ENCODE measurements at regions not wholly inside any gene's neighbourhood (a gene's known extent, or its start where the extent isn't known, plus 50 kb on each side); places are given as distances from the start of the nearest gene placed in this dataset.

DNA sequence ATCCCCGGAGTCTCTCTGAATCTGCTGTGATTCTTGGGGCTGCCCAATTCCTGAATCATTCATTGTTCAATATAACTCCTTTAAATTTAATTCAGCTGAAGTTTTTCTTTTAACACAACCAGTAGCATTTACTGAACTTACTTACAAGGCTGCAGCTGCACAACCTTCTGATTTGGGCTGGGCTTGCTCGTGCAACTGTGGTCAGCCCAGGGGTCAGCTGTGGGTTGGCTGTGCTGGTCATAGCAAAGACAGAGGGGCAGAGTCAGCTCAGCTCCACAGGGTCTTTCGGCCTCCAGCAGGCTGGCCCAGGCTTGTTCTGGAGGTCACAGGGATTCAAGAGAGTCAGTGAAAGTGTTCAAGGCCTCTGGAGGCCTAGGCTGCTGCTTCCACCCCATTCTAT lies 186.1 kb downstream of the MATN1 start:
- 35 to 60% (median 51%) methylated on average over 3 of the region's 3 CpGs for WGBS, 3 donors
- H3K36me3 ChIP-seq = no peaks in the 10 kb centered on the region
- H3K27me3 ChIP-seq = no peaks in the 10 kb centered on the region

DNA sequence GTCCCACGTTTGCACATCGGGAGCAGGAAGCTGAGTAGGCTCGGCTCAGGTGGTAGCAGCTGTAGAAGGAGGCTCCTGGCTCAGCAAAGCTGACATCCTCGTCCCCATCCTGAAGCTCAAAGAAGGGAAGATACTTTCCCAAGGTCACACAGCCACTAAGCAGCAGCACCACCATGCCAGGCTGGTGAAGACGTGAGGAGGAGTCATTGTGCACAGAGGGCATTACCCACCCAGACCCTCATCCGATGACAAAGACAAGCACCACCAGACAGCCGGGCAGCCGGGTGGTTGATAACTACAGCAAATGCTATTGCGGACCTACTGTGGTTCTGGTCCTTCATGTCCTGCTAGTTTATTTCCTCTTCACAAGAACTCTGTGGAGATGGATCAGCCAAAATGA lies 186.9 kb downstream of the MATN1 start:
- H3K9me3 ChIP-seq = no peaks in the 10 kb centered on the region
- no peak overlapping the region for H3K27ac ChIP-seq
- H3K27me3 ChIP-seq = no peaks in the 10 kb centered on the region
- no peak for DNase-seq
- 77 to 85% (median 78%) methylated on average over 9 of the region's 9 CpGs for WGBS, 3 donors
- intact Hi-C loops (cut with DNase I) = no loop called here
- no peak overlapping the region for H3K4me3 ChIP-seq
- no peaks in the 10 kb centered on the region for H3K4me1 ChIP-seq (ENCODE audit: insufficient read depth)
- no peak for TF ChIP-seq POLR2A (IDR thresholded peaks at IDR 0.05)
- TF ChIP-seq, protein P1, sequence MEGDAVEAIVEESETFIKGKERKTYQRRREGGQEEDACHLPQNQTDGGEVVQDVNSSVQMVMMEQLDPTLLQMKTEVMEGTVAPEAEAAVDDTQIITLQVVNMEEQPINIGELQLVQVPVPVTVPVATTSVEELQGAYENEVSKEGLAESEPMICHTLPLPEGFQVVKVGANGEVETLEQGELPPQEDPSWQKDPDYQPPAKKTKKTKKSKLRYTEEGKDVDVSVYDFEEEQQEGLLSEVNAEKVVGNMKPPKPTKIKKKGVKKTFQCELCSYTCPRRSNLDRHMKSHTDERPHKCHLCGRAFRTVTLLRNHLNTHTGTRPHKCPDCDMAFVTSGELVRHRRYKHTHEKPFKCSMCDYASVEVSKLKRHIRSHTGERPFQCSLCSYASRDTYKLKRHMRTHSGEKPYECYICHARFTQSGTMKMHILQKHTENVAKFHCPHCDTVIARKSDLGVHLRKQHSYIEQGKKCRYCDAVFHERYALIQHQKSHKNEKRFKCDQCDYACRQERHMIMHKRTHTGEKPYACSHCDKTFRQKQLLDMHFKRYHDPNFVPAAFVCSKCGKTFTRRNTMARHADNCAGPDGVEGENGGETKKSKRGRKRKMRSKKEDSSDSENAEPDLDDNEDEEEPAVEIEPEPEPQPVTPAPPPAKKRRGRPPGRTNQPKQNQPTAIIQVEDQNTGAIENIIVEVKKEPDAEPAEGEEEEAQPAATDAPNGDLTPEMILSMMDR (IDR thresholded peaks at IDR 0.05) = no peak
- no peak for TF ChIP-seq EP300 (IDR thresholded peaks at IDR 0.05)
- no peaks in the 10 kb centered on the region for H3K36me3 ChIP-seq

More for the DNA sequence above, 186.1 kb downstream of the MATN1 start:
- TF ChIP-seq POLR2A (IDR thresholded peaks at IDR 0.05) (no peak), EP300 (IDR thresholded peaks at IDR 0.05) (no peak)
- TF ChIP-seq, protein P1 (IDR thresholded peaks at IDR 0.05) = no peak
- no peak for DNase-seq
- intact Hi-C loops (cut with DNase I) = no loop called here
- Histone ChIP-seq H3K27ac (no peak overlapping the region), H3K4me1 (ENCODE audit: insufficient read depth) (no peaks in the 10 kb centered on the region), H3K9me3 (no peaks in the 10 kb centered on the region), H3K4me3 (no peak overlapping the region)

- 57 to 67% (median 61%) methylated on average over 6 of the region's 6 CpGs for WGBS, 3 donors
- Histone ChIP-seq H3K4me3 (no peak overlapping the region), H3K36me3 (no peaks in the 10 kb centered on the region), H3K9me3 (no peaks in the 10 kb centered on the region), H3K27me3 (no peaks in the 10 kb centered on the region), H3K4me1 (ENCODE audit: insufficient read depth) (no peaks in the 10 kb centered on the region), H3K27ac (no peak overlapping the region)
- TF ChIP-seq EP300 (IDR thresholded peaks at IDR 0.05) (no peak), POLR2A (IDR thresholded peaks at IDR 0.05) (no peak)
- TF ChIP-seq, protein P1 (IDR thresholded peaks at IDR 0.05) = no peak
- intact Hi-C loops (cut with DNase I) = no loop called here
- no peak for DNase-seq
Observed at GRCh38 chr1:30535595-30536325, 187.6 kb downstream of the MATN1 start.

DNA sequence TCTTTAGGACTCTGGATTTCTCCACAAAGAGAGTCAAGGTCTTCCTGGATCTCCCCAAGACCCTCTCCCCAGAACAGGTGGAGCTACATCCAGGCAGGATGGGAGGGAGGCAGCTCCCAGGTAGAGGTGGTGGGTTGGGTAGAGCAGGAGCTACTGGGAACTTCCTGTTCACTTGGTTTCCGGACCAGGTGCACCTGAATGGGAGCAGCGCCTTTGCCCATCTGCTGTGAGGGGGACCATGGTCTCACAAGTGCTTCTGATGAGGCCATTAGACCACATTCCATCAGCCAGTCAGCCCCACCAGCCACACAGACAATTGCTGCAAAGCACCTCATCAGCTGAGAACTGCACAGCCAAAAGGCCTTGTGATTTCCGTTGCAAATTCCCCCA lies 188.8 kb downstream of the MATN1 start:
- intact Hi-C loops (cut with DNase I) = no loop called here
- no peak for DNase-seq

More for the DNA sequence above, 188.8 kb downstream of the MATN1 start:
- H3K4me3 ChIP-seq = no peak overlapping the region
- H3K36me3 ChIP-seq = no peaks in the 10 kb centered on the region
- no peaks in the 10 kb centered on the region for H3K27me3 ChIP-seq
- WGBS, 3 donors = 58 to 62% (median 61%) methylated on average over 3 of the region's 3 CpGs
- H3K27ac ChIP-seq = no peak overlapping the region
- H3K9me3 ChIP-seq = no peaks in the 10 kb centered on the region
- TF ChIP-seq, protein P1 (IDR thresholded peaks at IDR 0.05) = no peak
- TF ChIP-seq EP300 (IDR thresholded peaks at IDR 0.05) = no peak
- H3K4me1 ChIP-seq (ENCODE audit: insufficient read depth) = no peaks in the 10 kb centered on the region

Data from ovary (tissue), 7 donors.